HepG2 (cell line): ENCODE measurements at regions not wholly inside any gene's neighbourhood (a gene's known extent, or its start where the extent isn't known, plus 50 kb on each side); places are given as distances from the start of the nearest gene placed in this dataset.
A peak's percentile ranks its signal among the peaks of the same experiment; 100 is the strongest.

Experiments used
- ATAC-seq: fragments of 200-7000 bp; cut with Tn5 transposase; 3 replicates; pipeline ENCODE4 v1.9.1; 2020; ENCODE audit warnings: mild to moderate bottlenecking, moderate library complexity
- BruUV-seq: library from RNA; stranded (reverse); fragments of 400-500 nt; replicated peaks from 2 replicates; lab custom pipeline; 2021; lab: Mats Ljungman, UMichigan
- CTCF ChIA-PET: fragments of 300-600 bp; formaldehyde crosslinking; extraction: SDS; loops from one replicate; lab custom pipeline; 2021; ENCODE audit warnings: low total read pairs, inconsistent platforms, low intra/inter-chr PET ratio; lab: Yijun Ruan, JAX
- POLR2A ChIA-PET: fragments of 350-600 bp; sonication (Branson Sonifier 250); formaldehyde crosslinking; loops from one replicate; lab custom pipeline; 2020; ENCODE audit warnings: antibody characterized with exemption, inconsistent platforms; lab: Yijun Ruan, JAX
- DNase-seq: peaks from one replicate; pipeline ENCODE4 v3.0.0-alpha.2; 2015; ENCODE audit warnings: low spot score
- FAIRE-seq: peaks from 3 replicates; lab custom pipeline; 2011; peaks lifted over from hg19 to GRCh38; lab: Jason Lieb, UNC
- H2AFZ ChIP-seq: one replicate; pipeline ENCODE4 v1.6.1; 2011; ENCODE audit warnings: low read length, inconsistent platforms
- H3K27ac ChIP-seq: fragments of 300-600 bp; 3 replicates; pipeline ENCODE4 v1.8.0; 2011; ENCODE audit warnings: mixed run types, mild to moderate bottlenecking, mixed read lengths, low read length, inconsistent platforms; ENCODE audit not compliant: insufficient read depth; ENCODE audit errors: extremely low read length
- H3K27me3 ChIP-seq, 2 experiments: fragments of 200-600 bp in 1 of 2; 2 replicates in 1 of 2; 3 replicates in 1 of 2; pipeline versions ENCODE4 v1.6.0 to v1.8.0; 2011; ENCODE audit warnings: low read length in 2 of 2, mild to moderate bottlenecking in 2 of 2, moderate library complexity in 2 of 2, inconsistent platforms in 1 of 2; ENCODE audit not compliant: insufficient read depth in 2 of 2, control insufficient read depth in 1 of 2
- H3K36me3 ChIP-seq, 2 experiments: fragments of 200-600 bp in 1 of 2; replicated peaks in 1 of 2; 2 replicates in 1 of 2; 3 replicates in 1 of 2; pipeline versions ENCODE4 v1.5.1 to v1.8.0; 2011; ENCODE audit warnings: low read length in 2 of 2, inconsistent platforms in 1 of 2; ENCODE audit not compliant: insufficient read depth in 2 of 2, control insufficient read depth in 1 of 2
- H3K4me1 ChIP-seq: 2 replicates; pipeline ENCODE4 v1.5.1; 2012; ENCODE audit warnings: low read length, inconsistent platforms; ENCODE audit not compliant: insufficient read depth
- H3K4me2 ChIP-seq: 2 replicates; pipeline ENCODE4 v1.6.0; 2011; ENCODE audit warnings: low read depth, low read length, inconsistent platforms
- H3K4me3 ChIP-seq, 3 experiments: fragments of 200-600 bp in 1 of 3; sonication (generic), shearing (Covaris generic) in 1 of 3; replicated peaks in 1 of 3; 2 replicates each; pipeline ENCODE4 v1.5.1; 2011 to 2016; ENCODE audit warnings: low read length in 3 of 3, inconsistent platforms in 2 of 3, low read depth in 2 of 3, mild to moderate bottlenecking in 2 of 3, control low read depth in 1 of 3, mixed read lengths in 1 of 3; ENCODE audit not compliant: insufficient read depth in 1 of 3
- H3K79me2 ChIP-seq: one replicate; pipeline ENCODE4 v1.6.1; 2011; ENCODE audit warnings: low read length, inconsistent platforms; ENCODE audit not compliant: insufficient read depth
- H3K9ac ChIP-seq: 2 replicates; pipeline ENCODE4 v1.6.0; 2011; ENCODE audit warnings: mild to moderate bottlenecking, low read depth, low read length, inconsistent platforms; ENCODE audit not compliant: insufficient read depth
- H3K9me3 ChIP-seq: 2 replicates; pipeline ENCODE4 v1.5.1; 2012; ENCODE audit warnings: mild to moderate bottlenecking, low read length
- H4K20me1 ChIP-seq: 2 replicates; pipeline ENCODE4 v1.6.0; 2011; ENCODE audit warnings: inconsistent platforms, mild to moderate bottlenecking, low read length, moderate library complexity; ENCODE audit not compliant: insufficient read depth
- ATF7 ChIP-seq, 2 experiments: fragments of 450-650 bp in 1 of 2; sonication (generic) in 1 of 2; formaldehyde crosslinking in 1 of 2; IDR thresholded peaks; 2 replicates each; pipeline versions ENCODE4 v1.4.0 to v1.6.1; 2016 to 2020; ENCODE audit warnings: antibody characterized with exemption in 1 of 2, mild to moderate bottlenecking in 1 of 2, missing genetic modification reagents in 1 of 2
- GATAD2A ChIP-seq: IDR thresholded peaks from 2 replicates; pipeline ENCODE4 v1.6.1; 2016
- ZHX2 ChIP-seq, 2 experiments: sonication (generic) in 1 of 2; formaldehyde crosslinking in 1 of 2; IDR thresholded peaks; 2 replicates each; pipeline versions ENCODE4 v1.6.1 to v1.9.0; 2014 to 2022; ENCODE audit warnings: antibody characterized with exemption in 1 of 2, borderline replicate concordance in 1 of 2, inconsistent platforms in 1 of 2, low read depth in 1 of 2, missing genetic modification reagents in 1 of 2
- ZNF768 ChIP-seq: sonication (generic); formaldehyde crosslinking; IDR thresholded peaks from 2 replicates; pipeline ENCODE4 v1.4.0; 2020; ENCODE audit warnings: missing genetic modification reagents
- ZUFSP ChIP-seq: sonication (generic); formaldehyde crosslinking; IDR thresholded peaks from 2 replicates; pipeline ENCODE4 v1.9.0; 2021; ENCODE audit warnings: missing genetic modification reagents, mild to moderate bottlenecking, borderline replicate concordance
- WGBS: methylation state at CpG from one replicate; pipeline ENCODE4 v1.1.6; 2017; ENCODE audit warnings: low lambda C conversion rate; 5-methylcytosine and 5-hydroxymethylcytosine counted together
- in situ Hi-C: cut with HindIII; loops from 2 replicates; pipeline ENCODE4 v1.10.0; 2017; ENCODE audit warnings: low pct_unique_long_range_greater_than_20kb; ENCODE audit not compliant: extremely low pct_ligation_motif_present
- intact Hi-C: fragments of 100-400 bp; cut with micrococcal nuclease; formaldehyde crosslinking; loops from one replicate; pipeline ENCODE4 v1.10.0; 2022; ENCODE audit not compliant: unreplicated experiment
- TF ChIP-seq, protein P1 (sequence below): sonication (generic); formaldehyde crosslinking; IDR thresholded peaks from 2 replicates; pipeline ENCODE4 v1.5.0; 2020; ENCODE audit warnings: missing genetic modification reagents

- in situ Hi-C loops (no loop called here), intact Hi-C loops (no loop called here)
- H3K4me1 ChIP-seq: peaks cover 18% of the 10 kb centered on the region
- H2AFZ ChIP-seq: no peak overlapping the region
- H3K27me3 ChIP-seq: peaks cover 2 to 19% of the 10 kb centered on the region in 2 experiments; a peak in 2 of 5 replicates
- CTCF ChIA-PET: no interaction called here
- DNase-seq (no peak), FAIRE-seq (no peak), ATAC-seq (no peak)
- POLR2A ChIA-PET: no interaction called here
- H4K20me1 ChIP-seq: no peaks in the 10 kb centered on the region
- no peaks in the 10 kb centered on the region for H3K9me3 ChIP-seq
- H3K9ac ChIP-seq: no peak overlapping the region
- no peaks in the 10 kb centered on the region for H3K79me2 ChIP-seq
- TF ChIP-seq ZNF768 (CRISPR knock-in tag) (peak; percentile 81), ATF7 (IDR thresholded peaks at IDR 0.05) (no peak), ATF7 (CRISPR knock-in tag; IDR thresholded peaks at IDR 0.05) (no peak)
- no peak overlapping the region for H3K27ac ChIP-seq
- WGBS: 18% methylated on average over 12 of the region's 12 CpGs
- no peak overlapping the region for H3K4me3 ChIP-seq
- H3K36me3 ChIP-seq: no peaks in the 10 kb centered on the region
- H3K4me2 ChIP-seq: no peak overlapping the region
- no TSS peak for BruUV-seq
These were observed 326.6 kb downstream of the MN1 start for GRCh38 chr22:27474711-27475547.

GRCh38 chr22:27475548-27475897, 326.0 kb downstream of the MN1 start:
- ATAC-seq (no peak), DNase-seq (no peak), FAIRE-seq (no peak)
- H3K4me3 ChIP-seq: no peak overlapping the region
- TF ChIP-seq, protein P1, sequence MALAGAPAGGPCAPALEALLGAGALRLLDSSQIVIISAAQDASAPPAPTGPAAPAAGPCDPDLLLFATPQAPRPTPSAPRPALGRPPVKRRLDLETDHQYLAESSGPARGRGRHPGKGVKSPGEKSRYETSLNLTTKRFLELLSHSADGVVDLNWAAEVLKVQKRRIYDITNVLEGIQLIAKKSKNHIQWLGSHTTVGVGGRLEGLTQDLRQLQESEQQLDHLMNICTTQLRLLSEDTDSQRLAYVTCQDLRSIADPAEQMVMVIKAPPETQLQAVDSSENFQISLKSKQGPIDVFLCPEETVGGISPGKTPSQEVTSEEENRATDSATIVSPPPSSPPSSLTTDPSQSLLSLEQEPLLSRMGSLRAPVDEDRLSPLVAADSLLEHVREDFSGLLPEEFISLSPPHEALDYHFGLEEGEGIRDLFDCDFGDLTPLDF (CRISPR knock-in tag): no peak
- TF ChIP-seq ZHX2 (IDR thresholded peaks at IDR 0.05; ENCODE audit: low read depth) (no peak), ZHX2 (CRISPR knock-in tag; IDR thresholded peaks at IDR 0.05; ENCODE audit: borderline replicate concordance) (no peak), GATAD2A (CRISPR knock-in tag) (no peak), ZUFSP (CRISPR knock-in tag) (no peak)
- WGBS: 87% methylated on average over 3 of the region's 3 CpGs
- H2AFZ ChIP-seq: no peak overlapping the region
- BruUV-seq: no TSS peak
- ChIA-PET POLR2A (no interaction called here), CTCF (no interaction called here)
- no peaks in the 10 kb centered on the region for H3K9me3 ChIP-seq
- H3K27ac ChIP-seq: no peak overlapping the region
- H3K4me1 ChIP-seq: peaks cover 24% of the 10 kb centered on the region
- intact Hi-C loops (no loop called here), in situ Hi-C loops (no loop called here)
- no peak overlapping the region for H3K9ac ChIP-seq
- no peak overlapping the region for H3K4me2 ChIP-seq
- no peaks in the 10 kb centered on the region for H3K36me3 ChIP-seq
- H3K27me3 ChIP-seq: peaks cover 2 to 19% of the 10 kb centered on the region in 2 experiments; a peak in 2 of 5 replicates
- no peaks in the 10 kb centered on the region for H4K20me1 ChIP-seq
- no peaks in the 10 kb centered on the region for H3K79me2 ChIP-seq
